Peyer's patch (tissue), 4 donors: ENCODE measurements at regions not wholly inside any gene's neighbourhood (a gene's known extent, or its start where the extent isn't known, plus 50 kb on each side); places are given as distances from the start of the nearest gene placed in this dataset.

ENCODE experiments used
- DNase-seq, 3 donors: peaks; one replicate each; pipeline ENCODE4 v3.0.0-alpha.2; 2017 to 2019
- H3K27ac ChIP-seq, 4 donors: fragments of 200-600 bp; sonication (generic); one replicate each; pipeline ENCODE4 v1.5.1; 2016 to 2019
- H3K27me3 ChIP-seq, 2 donors: fragments of 200-600 bp; sonication (generic); one replicate each; pipeline ENCODE4 v1.5.1; 2019
- H3K36me3 ChIP-seq, 3 donors: fragments of 200-600 bp; sonication (generic); one replicate each; pipeline ENCODE4 v1.5.1; 2016 to 2019
- H3K4me1 ChIP-seq, 4 donors: fragments of 200-600 bp; sonication (generic); one replicate each; pipeline ENCODE4 v1.5.1; 2016 to 2019
- H3K4me3 ChIP-seq, 4 donors: fragments of 200-600 bp; sonication (generic); 1 replicate in 3 of 4; 2 replicates in 1 of 4; pipeline ENCODE4 v1.5.1; 2016 to 2019; ENCODE audit warnings: mild to moderate bottlenecking in 1 of 4
- H3K9me3 ChIP-seq, 4 donors: fragments of 200-600 bp; sonication (generic); one replicate each; pipeline ENCODE4 v1.5.1; 2016 to 2019; ENCODE audit warnings: mild to moderate bottlenecking in 1 of 4
- POLR2A ChIP-seq, 2 donors: fragments of 450-650 bp; IDR thresholded peaks; one replicate each; pipeline ENCODE4 v1.5.1; 2017; ENCODE audit warnings: antibody characterized with exemption in 2 of 2, mild to moderate bottlenecking in 2 of 2, moderate library complexity in 2 of 2
- TF ChIP-seq, protein P1 (sequence below), 6 experiments: fragments of 450-650 bp in 4 of 6; fragments of 200-600 bp in 2 of 6; sonication (generic) in 1 of 6; IDR thresholded peaks; one replicate each; pipeline ENCODE4 v1.5.1; 2017 to 2019; ENCODE audit warnings: antibody characterized with exemption in 6 of 6, mild to moderate bottlenecking in 3 of 6, moderate library complexity in 1 of 6

GRCh38 chr13:78907006-78907405 is 248.1 kb upstream of the OBI1 start:
- no peak overlapping the region for H3K4me3 ChIP-seq
- TF ChIP-seq POLR2A (IDR thresholded peaks at IDR 0.05), result no peak
- TF ChIP-seq, protein P1, sequence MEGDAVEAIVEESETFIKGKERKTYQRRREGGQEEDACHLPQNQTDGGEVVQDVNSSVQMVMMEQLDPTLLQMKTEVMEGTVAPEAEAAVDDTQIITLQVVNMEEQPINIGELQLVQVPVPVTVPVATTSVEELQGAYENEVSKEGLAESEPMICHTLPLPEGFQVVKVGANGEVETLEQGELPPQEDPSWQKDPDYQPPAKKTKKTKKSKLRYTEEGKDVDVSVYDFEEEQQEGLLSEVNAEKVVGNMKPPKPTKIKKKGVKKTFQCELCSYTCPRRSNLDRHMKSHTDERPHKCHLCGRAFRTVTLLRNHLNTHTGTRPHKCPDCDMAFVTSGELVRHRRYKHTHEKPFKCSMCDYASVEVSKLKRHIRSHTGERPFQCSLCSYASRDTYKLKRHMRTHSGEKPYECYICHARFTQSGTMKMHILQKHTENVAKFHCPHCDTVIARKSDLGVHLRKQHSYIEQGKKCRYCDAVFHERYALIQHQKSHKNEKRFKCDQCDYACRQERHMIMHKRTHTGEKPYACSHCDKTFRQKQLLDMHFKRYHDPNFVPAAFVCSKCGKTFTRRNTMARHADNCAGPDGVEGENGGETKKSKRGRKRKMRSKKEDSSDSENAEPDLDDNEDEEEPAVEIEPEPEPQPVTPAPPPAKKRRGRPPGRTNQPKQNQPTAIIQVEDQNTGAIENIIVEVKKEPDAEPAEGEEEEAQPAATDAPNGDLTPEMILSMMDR (IDR thresholded peaks at IDR 0.05), result no peak
- H3K4me1 ChIP-seq, result no peaks in the 10 kb centered on the region
- no peaks in the 10 kb centered on the region for H3K9me3 ChIP-seq
- no peaks in the 10 kb centered on the region for H3K36me3 ChIP-seq
- no peak for DNase-seq
- no peak overlapping the region for H3K27ac ChIP-seq
- no peaks in the 10 kb centered on the region for H3K27me3 ChIP-seq

DNA sequence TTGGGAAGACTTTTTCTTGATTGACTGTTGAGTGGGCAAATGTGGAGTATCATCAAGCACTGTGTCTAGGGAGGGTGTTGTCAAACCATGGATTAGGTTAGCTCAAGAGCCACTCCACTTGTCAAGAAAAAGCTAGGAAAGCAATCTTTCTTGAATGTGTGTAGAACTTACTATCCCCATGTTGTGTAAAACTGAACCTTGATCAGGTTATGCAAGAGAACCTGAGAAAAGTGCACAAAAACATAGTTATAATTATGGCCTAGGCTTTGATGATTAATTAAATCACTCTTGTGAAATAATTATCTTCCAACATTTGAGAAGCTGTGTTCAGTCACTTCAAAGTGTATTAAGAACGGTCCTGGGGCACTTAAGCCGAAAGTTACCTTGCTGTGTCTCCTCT is 238.2 kb upstream of the OBI1 start:
- Histone ChIP-seq H3K4me1 (no peaks in the 10 kb centered on the region), H3K27ac (no peak overlapping the region), H3K9me3 (no peaks in the 10 kb centered on the region), H3K36me3 (no peaks in the 10 kb centered on the region), H3K27me3 (no peaks in the 10 kb centered on the region), H3K4me3 (no peak overlapping the region)
- TF ChIP-seq POLR2A (IDR thresholded peaks at IDR 0.05), result no peak
- TF ChIP-seq, protein P1 (IDR thresholded peaks at IDR 0.05), result no peak
- DNase-seq, result no peak

- H3K9me3 ChIP-seq, result no peaks in the 10 kb centered on the region
- no peaks in the 10 kb centered on the region for H3K4me1 ChIP-seq
- no peaks in the 10 kb centered on the region for H3K27me3 ChIP-seq
- no peak overlapping the region for H3K27ac ChIP-seq
- H3K4me3 ChIP-seq, result no peak overlapping the region
- DNase-seq, result no peak
- H3K36me3 ChIP-seq, result no peaks in the 10 kb centered on the region
- TF ChIP-seq, protein P1 (IDR thresholded peaks at IDR 0.05), result no peak
- TF ChIP-seq POLR2A (IDR thresholded peaks at IDR 0.05), result no peak
Observed at GRCh38 chr13:78884571-78884970, 225.6 kb upstream of the OBI1 start.

- H3K4me1 ChIP-seq, result no peaks in the 10 kb centered on the region
- no peak overlapping the region for H3K4me3 ChIP-seq
- H3K9me3 ChIP-seq, result no peaks in the 10 kb centered on the region
- H3K36me3 ChIP-seq, result no peaks in the 10 kb centered on the region
- no peak for DNase-seq
- no peaks in the 10 kb centered on the region for H3K27me3 ChIP-seq
- TF ChIP-seq, protein P1 (IDR thresholded peaks at IDR 0.05), result no peak
- no peak for TF ChIP-seq POLR2A (IDR thresholded peaks at IDR 0.05)
- no peak overlapping the region for H3K27ac ChIP-seq
Observed at GRCh38 chr13:78881751-78882150, 222.8 kb upstream of the OBI1 start.

GRCh38 chr13:78881054-78881453 is 222.1 kb upstream of the OBI1 start:
- no peak overlapping the region for H3K4me3 ChIP-seq
- no peaks in the 10 kb centered on the region for H3K9me3 ChIP-seq
- no peak for TF ChIP-seq POLR2A (IDR thresholded peaks at IDR 0.05)
- TF ChIP-seq, protein P1 (IDR thresholded peaks at IDR 0.05), result no peak
- H3K4me1 ChIP-seq, result no peaks in the 10 kb centered on the region
- H3K27ac ChIP-seq, result no peak overlapping the region
- no peak for DNase-seq
- no peaks in the 10 kb centered on the region for H3K27me3 ChIP-seq
- no peaks in the 10 kb centered on the region for H3K36me3 ChIP-seq

DNA sequence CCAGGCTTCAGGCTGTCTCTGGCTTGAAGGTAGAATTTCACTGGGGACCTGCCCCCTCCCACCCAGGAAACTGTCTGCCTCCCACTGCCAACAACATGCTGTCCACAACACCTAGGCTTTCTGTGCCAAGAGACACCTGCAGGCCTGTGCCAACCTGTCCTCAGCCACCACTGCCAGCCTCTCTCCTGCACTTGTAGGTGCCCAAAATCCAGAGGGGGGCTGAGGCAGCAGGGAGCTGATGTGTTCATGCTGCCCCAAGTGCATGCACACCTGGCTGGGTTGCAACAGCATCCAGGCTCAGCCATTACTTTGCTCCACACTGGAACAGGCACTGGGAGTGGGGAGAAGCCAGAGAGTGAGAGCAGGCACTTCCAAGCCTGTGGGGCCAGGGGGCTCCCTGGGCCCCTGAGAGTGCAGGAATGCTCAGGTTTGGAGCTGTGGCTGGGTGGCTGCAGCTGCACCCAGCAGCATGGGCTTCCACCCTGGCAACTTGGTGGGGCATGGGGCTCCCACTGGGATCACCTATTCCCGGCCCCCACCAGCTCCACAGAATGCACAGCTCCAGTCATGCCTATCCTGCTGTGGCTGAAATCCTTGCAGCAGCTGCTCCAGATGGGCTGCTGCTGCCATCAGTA is 218.1 kb upstream of the OBI1 start:
- Histone ChIP-seq H3K27me3 (no peaks in the 10 kb centered on the region), H3K36me3 (no peaks in the 10 kb centered on the region), H3K4me3 (no peak overlapping the region), H3K9me3 (no peaks in the 10 kb centered on the region), H3K4me1 (no peaks in the 10 kb centered on the region), H3K27ac (no peak overlapping the region)
- DNase-seq, result no peak
- TF ChIP-seq POLR2A (IDR thresholded peaks at IDR 0.05), result no peak
- TF ChIP-seq, protein P1 (IDR thresholded peaks at IDR 0.05), result no peak
